ENCODE measurements at regions not wholly inside any gene's neighbourhood (a gene's known extent, or its start where the extent isn't known, plus 50 kb on each side); places are given as distances from the start of the nearest gene placed in this dataset.

DNA sequence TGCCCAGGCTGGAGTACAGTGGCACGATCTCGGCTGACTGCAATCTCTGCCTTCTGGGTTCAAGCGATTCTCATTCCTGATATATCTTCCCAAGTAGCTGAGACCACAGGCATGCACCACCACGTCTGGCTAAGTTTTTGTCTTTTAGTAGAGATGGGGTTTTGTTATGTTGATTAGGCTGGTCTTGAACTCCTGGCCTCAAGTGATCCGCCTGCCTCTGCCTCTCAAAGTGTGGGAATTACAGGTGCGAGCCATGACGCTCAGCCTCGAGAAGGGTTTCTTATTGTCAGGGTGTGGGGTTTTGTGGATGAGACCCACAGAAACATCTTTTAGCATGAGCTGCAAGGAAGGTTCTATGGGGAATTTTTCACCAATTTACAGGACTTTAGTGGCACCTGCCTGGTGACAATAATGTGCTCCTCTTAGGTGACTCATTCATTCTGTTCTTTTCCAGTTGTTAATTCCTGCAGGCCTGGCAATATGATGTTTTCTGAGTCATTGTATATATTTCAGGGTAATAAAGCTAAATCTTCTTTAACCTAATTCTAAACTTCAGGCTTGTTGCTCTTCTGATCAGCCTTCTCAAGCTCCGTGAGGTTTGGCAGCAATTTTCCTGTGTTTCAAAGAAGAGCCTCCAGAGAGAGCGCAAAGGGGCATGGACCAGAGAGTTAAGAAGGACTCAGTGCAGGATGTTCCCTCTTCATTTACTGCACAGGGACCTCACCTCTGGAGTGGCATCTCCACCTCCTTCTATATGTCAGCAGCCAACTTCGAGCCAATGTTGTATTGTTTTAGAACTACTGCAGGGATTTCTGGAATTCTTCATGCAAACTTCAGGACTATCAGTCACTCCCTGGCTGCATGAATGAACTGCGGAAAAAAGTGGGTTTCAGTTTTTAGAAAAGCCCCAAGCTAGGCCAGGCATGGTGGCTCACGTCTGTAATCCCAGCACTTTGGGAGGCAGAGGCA, 77.8 kb upstream of the ZNF618 start:
- TF ChIP-seq CTCF (IDR thresholded peaks at IDR 0.05; ENCODE audit: low read length) (no peak), EZH2 (optimal IDR thresholded peaks at IDR 0.05; ENCODE audit: low read depth, low read length) (no peak)

Measured in MM.1S (cell line).